EH (cell line): ENCODE measurements at regions not wholly inside any gene's neighbourhood (a gene's known extent, or its start where the extent isn't known, plus 50 kb on each side); places are given as distances from the start of the nearest gene placed in this dataset.

Experiments
- DNase-seq: peaks from one replicate; pipeline ENCODE4 v3.0.0-alpha.2; 2015; ENCODE audit warnings: low read depth

- DNase-seq = no peak
Observed at GRCh38 chr11:29249713-29250112, 767.1 kb downstream of the KCNA4 start.

- DNase-seq = no peak
Observed at GRCh38 chr11:29244355-29244754, 772.5 kb downstream of the KCNA4 start.

GRCh38 chr11:29243616-29244015 is 773.2 kb downstream of the KCNA4 start:
- peak; percentile 8 for DNase-seq

- no peak for DNase-seq
Observed at GRCh38 chr11:29231991-29232390, 784.8 kb downstream of the KCNA4 start.

GRCh38 chr11:29231586-29231985 is 785.2 kb downstream of the KCNA4 start:
- no peak for DNase-seq

- DNase-seq = no peak
Observed at GRCh38 chr11:29227811-29228210, 789.0 kb downstream of the KCNA4 start.

- DNase-seq = no peak
Observed at GRCh38 chr11:29224739-29225384, 792.0 kb downstream of the KCNA4 start.

GRCh38 chr11:29219531-29219930 is 797.3 kb downstream of the KCNA4 start:
- DNase-seq = peak; percentile 17

- DNase-seq = peak; percentile 11
Observed at GRCh38 chr11:29217901-29218300, 798.9 kb downstream of the KCNA4 start.

- peak; percentile 3 for DNase-seq
Observed at GRCh38 chr11:29214833-29215232, 802.0 kb downstream of the KCNA4 start.

GRCh38 chr11:29211202-29211601 is 805.6 kb downstream of the KCNA4 start:
- DNase-seq = no peak

GRCh38 chr11:29210426-29210825 is 806.4 kb downstream of the KCNA4 start:
- DNase-seq = no peak

GRCh38 chr11:29208117-29208516 is 808.7 kb downstream of the KCNA4 start:
- DNase-seq = peak; percentile 14

GRCh38 chr11:29200791-29201562 is 815.9 kb downstream of the KCNA4 start:
- no peak for DNase-seq

- no peak for DNase-seq
Observed at GRCh38 chr11:29190313-29190712, 826.5 kb downstream of the KCNA4 start.

GRCh38 chr11:29187215-29187614 is 829.6 kb downstream of the KCNA4 start:
- DNase-seq = no peak

GRCh38 chr11:29184939-29185890 is 831.6 kb downstream of the KCNA4 start:
- peak; percentile 95 for DNase-seq

- peak; percentile 33 for DNase-seq
Observed at GRCh38 chr11:29183301-29183700, 833.5 kb downstream of the KCNA4 start.

- peak; percentile 94 for DNase-seq
Observed at GRCh38 chr11:29173660-29174062, 843.2 kb downstream of the KCNA4 start.

GRCh38 chr11:29171360-29171950 is 845.4 kb downstream of the KCNA4 start:
- DNase-seq = peak; percentile 67

- no peak for DNase-seq
Observed at GRCh38 chr11:29166306-29166705, 850.5 kb downstream of the KCNA4 start.

- DNase-seq = no peak
Observed at GRCh38 chr11:29163231-29163630, 853.6 kb downstream of the KCNA4 start.
